ENCODE measurements at regions not wholly inside any gene's neighbourhood (a gene's known extent, or its start where the extent isn't known, plus 50 kb on each side); places are given as distances from the start of the nearest gene placed in this dataset.
A peak's percentile ranks its signal among the peaks of the same experiment; 100 is the strongest.

DNA sequence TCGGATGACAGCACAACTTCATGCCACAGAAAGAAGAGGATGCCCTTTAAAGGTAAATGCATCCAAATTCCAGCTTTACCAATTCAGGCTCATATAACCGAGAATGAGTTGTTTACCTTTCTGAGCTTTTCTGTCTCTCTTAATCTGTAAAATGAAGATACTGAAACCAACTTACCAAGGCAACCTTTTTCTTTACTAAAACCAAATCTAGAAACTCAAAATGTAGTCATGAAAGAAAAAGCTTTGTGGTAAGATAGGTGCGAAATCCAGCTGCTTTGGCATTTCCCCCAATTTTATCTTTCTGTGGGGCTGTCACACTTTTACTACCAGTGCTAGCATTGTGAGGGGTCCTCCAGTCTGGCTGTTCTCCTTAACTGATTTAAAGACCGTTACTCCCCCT lies 240.4 kb downstream of the IKZF2 start:
- Histone ChIP-seq H3K27me3 (replicated peaks; ENCODE audit: insufficient read depth, low read depth, low read length, poor library complexity) (no peaks in the 10 kb centered on the region), H3K4me3 (ENCODE audit: low read depth, low read length, poor library complexity, severe bottlenecking) (no peak overlapping the region), H3K9me3 (ENCODE audit: low read depth, low read length, poor library complexity, severe bottlenecking) (no peaks in the 10 kb centered on the region), H3K27ac (ENCODE audit: low read depth, low read length, poor library complexity, severe bottlenecking) (peak overlapping the region; percentile 67), H3K36me3 (ENCODE audit: insufficient read depth, low read length, poor library complexity, severe bottlenecking) (no peaks in the 10 kb centered on the region), H3K4me1 (ENCODE audit: insufficient read depth, low read length, poor library complexity, severe bottlenecking) (peaks cover 75% of the 10 kb centered on the region)
- intact Hi-C loops (cut with micrococcal nuclease; ENCODE audit: unreplicated experiment), result no loop called here
- DNase-seq (ENCODE audit: low spot score), result no peak
- ChIA-PET CTCF (no interaction called here), POLR2A (ENCODE audit: low non-redundant PET) (no interaction called here)
- TF ChIP-seq CTCF (conservative IDR thresholded peaks at IDR 0.05; ENCODE audit: low read depth, low read length) (no peak), EZH2 (IDR thresholded peaks at IDR 0.05; ENCODE audit: borderline replicate concordance, low read depth, low read length, poor library complexity, severe bottlenecking) (no peak)
- no TSS peak for BruUV-seq (replicated peaks)

DNA sequence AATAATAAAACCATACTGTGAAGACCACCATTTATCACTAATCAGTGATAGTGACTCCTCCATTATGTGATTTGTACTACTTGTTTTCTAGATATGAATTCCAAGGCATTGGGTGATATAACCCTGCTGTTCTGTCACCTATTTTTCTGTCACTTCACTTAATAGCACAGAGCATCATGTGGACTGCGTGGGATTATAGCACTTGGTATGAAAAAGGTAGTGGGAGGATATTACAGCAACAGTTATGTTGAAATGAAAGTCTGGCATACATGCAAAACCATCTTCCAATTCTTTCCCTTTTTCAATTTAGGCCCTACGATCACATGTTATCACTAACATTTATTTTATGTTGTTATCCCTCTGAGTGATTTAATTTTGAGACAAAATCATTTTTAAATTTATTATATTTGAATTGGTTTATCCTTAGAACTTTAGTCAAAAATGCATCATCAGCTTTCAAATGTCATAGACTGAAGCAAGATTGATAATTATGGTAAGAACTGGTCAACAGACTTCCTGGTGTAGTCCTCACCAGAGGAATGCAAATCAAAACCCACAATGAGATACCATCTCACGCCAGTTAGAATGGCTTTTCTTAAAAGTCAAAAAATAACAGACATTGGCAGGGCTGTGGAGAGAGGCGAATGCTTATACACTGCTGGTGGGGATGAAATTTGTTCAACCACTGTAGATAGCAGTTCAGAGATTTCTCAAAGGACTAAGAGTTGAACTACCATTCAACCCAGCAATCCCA lies 242.6 kb downstream of the IKZF2 start:
- Histone ChIP-seq H3K27me3 (replicated peaks; ENCODE audit: insufficient read depth, low read depth, low read length, poor library complexity) (no peaks in the 10 kb centered on the region), H3K9me3 (ENCODE audit: low read depth, low read length, poor library complexity, severe bottlenecking) (no peaks in the 10 kb centered on the region), H3K27ac (ENCODE audit: low read depth, low read length, poor library complexity, severe bottlenecking) (peak overlapping the region; percentile 92), H3K4me3 (ENCODE audit: low read depth, low read length, poor library complexity, severe bottlenecking) (no peak overlapping the region), H3K4me1 (ENCODE audit: insufficient read depth, low read length, poor library complexity, severe bottlenecking) (peaks cover 81% of the 10 kb centered on the region), H3K36me3 (ENCODE audit: insufficient read depth, low read length, poor library complexity, severe bottlenecking) (no peaks in the 10 kb centered on the region)
- TSS peak; percentile 93 for BruUV-seq (replicated peaks)
- CTCF ChIA-PET, result no interaction called here
- no peak for TF ChIP-seq CTCF (conservative IDR thresholded peaks at IDR 0.05; ENCODE audit: low read depth, low read length)
- TF ChIP-seq EZH2 (IDR thresholded peaks at IDR 0.05; ENCODE audit: borderline replicate concordance, low read depth, low read length, poor library complexity, severe bottlenecking), result no peak
- peak; percentile 45 for DNase-seq (ENCODE audit: low spot score)
- intact Hi-C loops (cut with micrococcal nuclease; ENCODE audit: unreplicated experiment), result no loop called here
- POLR2A ChIA-PET (ENCODE audit: low non-redundant PET), result interaction anchor here (0.6 kb wide), 1 partner anchor 242 kb away, joined by 3 read pairs; no protein-coding TSS in a partner anchor

DNA sequence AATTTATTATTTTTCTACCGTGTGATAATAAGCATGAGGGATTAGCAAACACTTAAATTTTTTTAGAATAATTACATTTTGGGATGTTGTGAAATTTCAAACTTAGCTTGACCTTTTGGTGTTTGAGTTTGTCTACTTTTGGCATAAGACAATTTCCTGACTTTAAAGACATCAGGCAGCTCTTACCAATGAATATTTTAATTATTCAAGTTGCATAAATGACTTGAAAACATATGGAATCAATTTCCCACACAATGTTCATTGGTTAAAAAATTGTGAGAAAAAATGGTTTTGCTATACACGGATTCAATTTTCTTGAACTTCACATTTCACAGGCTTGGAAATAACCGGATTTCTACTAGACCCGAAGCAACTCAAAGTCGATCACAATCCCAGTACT lies 243.4 kb downstream of the IKZF2 start:
- BruUV-seq (replicated peaks), result no TSS peak
- no peak for TF ChIP-seq EZH2 (IDR thresholded peaks at IDR 0.05; ENCODE audit: borderline replicate concordance, low read depth, low read length, poor library complexity, severe bottlenecking)
- TF ChIP-seq CTCF (conservative IDR thresholded peaks at IDR 0.05; ENCODE audit: low read depth, low read length), result no peak

More for the DNA sequence above, 243.4 kb downstream of the IKZF2 start:
- peak; percentile 85 for DNase-seq (ENCODE audit: low spot score)
- intact Hi-C loops (cut with micrococcal nuclease; ENCODE audit: unreplicated experiment), result no loop called here
- no peaks in the 10 kb centered on the region for H3K9me3 ChIP-seq (ENCODE audit: low read depth, low read length, poor library complexity, severe bottlenecking)
- peak overlapping the region; percentile 92 for H3K27ac ChIP-seq (ENCODE audit: low read depth, low read length, poor library complexity, severe bottlenecking)
- no peaks in the 10 kb centered on the region for H3K27me3 ChIP-seq (replicated peaks; ENCODE audit: insufficient read depth, low read depth, low read length, poor library complexity)
- no peak overlapping the region for H3K4me3 ChIP-seq (ENCODE audit: low read depth, low read length, poor library complexity, severe bottlenecking)
- H3K36me3 ChIP-seq (ENCODE audit: insufficient read depth, low read length, poor library complexity, severe bottlenecking), result no peaks in the 10 kb centered on the region
- POLR2A ChIA-PET (ENCODE audit: low non-redundant PET), result interaction anchor here (0.6 kb wide), 1 partner anchor 243 kb away, joined by 3 read pairs; no protein-coding TSS in a partner anchor
- CTCF ChIA-PET, result no interaction called here
- peaks cover 82% of the 10 kb centered on the region for H3K4me1 ChIP-seq (ENCODE audit: insufficient read depth, low read length, poor library complexity, severe bottlenecking)

All from A673 (cell line).